HEK293 (cell line): ENCODE measurements at regions not wholly inside any gene's neighbourhood (a gene's known extent, or its start where the extent isn't known, plus 50 kb on each side); places are given as distances from the start of the nearest gene placed in this dataset.

Source experiments
- CTCF ChIA-PET: fragments of 350-600 bp; formaldehyde crosslinking; extraction: SDS; loops from one replicate; lab custom pipeline; 2021; ENCODE audit warnings: antibody characterized with exemption; lab: Yijun Ruan, JAX
- POLR2A ChIA-PET: fragments of 300-600 bp; formaldehyde crosslinking; extraction: SDS; loops from one replicate; lab custom pipeline; 2020; ENCODE audit warnings: antibody characterized with exemption, inconsistent platforms; lab: Yijun Ruan, JAX
- H3K27ac ChIP-seq: fragments of 200-500 bp; sonication (Bioruptor generic); 2 replicates; pipeline ENCODE4 v1.5.1; 2014; ENCODE audit warnings: low read depth, low read length, control low read depth, inconsistent platforms; ENCODE audit errors: extremely low read depth
- H3K36me3 ChIP-seq, 2 experiments: fragments of 200-500 bp in 1 of 2; sonication (Bioruptor generic) in 1 of 2; 1 replicate in 1 of 2; 2 replicates in 1 of 2; pipeline ENCODE4 v1.5.1; 2014 to 2017; ENCODE audit warnings: inconsistent platforms in 2 of 2, low read length in 2 of 2; ENCODE audit not compliant: control insufficient read depth in 2 of 2, insufficient read depth in 1 of 2
- H3K4me1 ChIP-seq: fragments of 200-500 bp; sonication (Bioruptor generic); 2 replicates; pipeline ENCODE4 v1.5.1; 2014; ENCODE audit warnings: mild to moderate bottlenecking, low read length, inconsistent platforms; ENCODE audit not compliant: control insufficient read depth, insufficient read depth
- H3K4me3 ChIP-seq: 2 replicates; pipeline ENCODE4 v1.5.1; 2011; ENCODE audit warnings: low read depth, mild to moderate bottlenecking, control low read depth, low read length, moderate library complexity
- H3K9me3 ChIP-seq: fragments of 200-500 bp; sonication (Bioruptor generic); 2 replicates; pipeline ENCODE4 v1.5.1; 2014; ENCODE audit warnings: low read depth, low read length, inconsistent platforms; ENCODE audit not compliant: control insufficient read depth, insufficient read depth
- FEZF1 ChIP-seq: fragments of 450-650 bp; formaldehyde crosslinking; IDR thresholded peaks from 2 replicates; pipeline ENCODE4 v1.5.1; 2016; ENCODE audit warnings: missing biosample characterization, missing genetic modification characterization
- PRDM10 ChIP-seq: fragments of 450-650 bp; formaldehyde crosslinking; IDR thresholded peaks from 2 replicates; pipeline ENCODE4 v1.5.1; 2016; ENCODE audit warnings: missing biosample characterization, missing genetic modification characterization
- SCRT2 ChIP-seq: fragments of 450-650 bp; formaldehyde crosslinking; IDR thresholded peaks from 2 replicates; pipeline ENCODE4 v1.5.1; 2016; ENCODE audit warnings: missing biosample characterization, missing genetic modification characterization
- TSHZ1 ChIP-seq: fragments of 450-650 bp; formaldehyde crosslinking; IDR thresholded peaks from 2 replicates; pipeline ENCODE4 v1.5.1; 2016; ENCODE audit warnings: missing biosample characterization, missing genetic modification characterization, borderline replicate concordance
- YY2 ChIP-seq: fragments of 450-650 bp; formaldehyde crosslinking; IDR thresholded peaks from 2 replicates; pipeline ENCODE4 v1.5.1; 2016; ENCODE audit warnings: missing biosample characterization, missing genetic modification characterization
- ZBTB44 ChIP-seq: fragments of 450-650 bp; IDR thresholded peaks from 2 replicates; pipeline ENCODE4 v1.5.1; 2018; ENCODE audit warnings: missing biosample characterization, mild to moderate bottlenecking, missing genetic modification characterization
- ZFP69B ChIP-seq: fragments of 450-650 bp; formaldehyde crosslinking; IDR thresholded peaks from 2 replicates; pipeline ENCODE4 v1.5.1; 2016; ENCODE audit warnings: missing biosample characterization, missing genetic modification characterization
- ZNF157 ChIP-seq: fragments of 450-650 bp; formaldehyde crosslinking; IDR thresholded peaks from 2 replicates; pipeline ENCODE4 v1.5.1; 2016; ENCODE audit warnings: missing biosample characterization, missing genetic modification characterization
- ZNF350 ChIP-seq: fragments of 450-650 bp; formaldehyde crosslinking; IDR thresholded peaks from 2 replicates; pipeline ENCODE4 v1.5.0; 2017; ENCODE audit warnings: missing biosample characterization, mild to moderate bottlenecking, missing genetic modification characterization
- ZNF394 ChIP-seq: fragments of 450-650 bp; formaldehyde crosslinking; IDR thresholded peaks from 2 replicates; pipeline ENCODE4 v1.5.1; 2016; ENCODE audit warnings: missing biosample characterization, missing genetic modification characterization, mild to moderate bottlenecking, moderate library complexity, borderline replicate concordance
- ZNF426 ChIP-seq: fragments of 450-650 bp; formaldehyde crosslinking; IDR thresholded peaks from 2 replicates; pipeline ENCODE4 v1.5.1; 2017; ENCODE audit warnings: missing biosample characterization, missing genetic modification characterization, mild to moderate bottlenecking, inconsistent platforms, moderate library complexity
- ZNF488 ChIP-seq: fragments of 450-650 bp; formaldehyde crosslinking; IDR thresholded peaks from 2 replicates; pipeline ENCODE4 v1.5.1; 2016; ENCODE audit warnings: missing biosample characterization, missing genetic modification characterization
- ZNF555 ChIP-seq: fragments of 450-650 bp; formaldehyde crosslinking; conservative IDR thresholded peaks from 2 replicates; pipeline ENCODE4 v1.5.1; 2017; ENCODE audit warnings: missing biosample characterization, mild to moderate bottlenecking, missing genetic modification characterization, inconsistent platforms
- ZNF600 ChIP-seq: fragments of 450-650 bp; formaldehyde crosslinking; IDR thresholded peaks from 2 replicates; pipeline ENCODE4 v1.5.1; 2016; ENCODE audit warnings: missing biosample characterization, missing genetic modification characterization
- ZNF629 ChIP-seq: fragments of 450-650 bp; formaldehyde crosslinking; IDR thresholded peaks from 2 replicates; pipeline ENCODE4 v1.5.1; 2017; ENCODE audit warnings: missing biosample characterization, missing genetic modification characterization
- ZSCAN16 ChIP-seq: fragments of 450-650 bp; formaldehyde crosslinking; IDR thresholded peaks from 2 replicates; pipeline ENCODE4 v1.5.1; 2016; ENCODE audit warnings: missing biosample characterization, missing genetic modification characterization
- ZSCAN18 ChIP-seq: fragments of 450-650 bp; formaldehyde crosslinking; IDR thresholded peaks from 2 replicates; pipeline ENCODE4 v1.5.1; 2016; ENCODE audit warnings: missing biosample characterization, missing genetic modification characterization

- CTCF ChIA-PET, result no interaction called here
Observed at GRCh38 chr14:54225457-54226060, 171.2 kb upstream of the CDKN3 start.

GRCh38 chr14:54226103-54226502, 170.7 kb upstream of the CDKN3 start:
- no peak overlapping the region for H3K4me3 ChIP-seq
- no peak for TF ChIP-seq ZNF555 (tag by site-specific recombination)
- no peak for TF ChIP-seq ZFP69B
- H3K36me3 ChIP-seq, result no peaks in the 10 kb centered on the region
- H3K4me1 ChIP-seq, result 0 out of 2 replicates have a peak, but pooled peaks cover 5% of the 10 kb centered on the region
- H3K27ac ChIP-seq, result no peak overlapping the region
- ChIA-PET POLR2A (no interaction called here), CTCF (no interaction called here)
- H3K9me3 ChIP-seq, result no peaks in the 10 kb centered on the region

More at GRCh38 chr14:54225457-54226060, 171.2 kb upstream of the CDKN3 start:
- Histone ChIP-seq H3K36me3 (no peaks in the 10 kb centered on the region), H3K4me3 (no peak overlapping the region), H3K9me3 (no peaks in the 10 kb centered on the region), H3K27ac (no peak overlapping the region), H3K4me1 (peaks cover 8% of the 10 kb centered on the region; the same call in 1 of the 2 replicates)
- POLR2A ChIA-PET, result no interaction called here
- TF ChIP-seq ZBTB44 (tag by site-specific recombination) (0 out of 2 replicates have a peak, but pooled peaks have one; percentile 46), ZNF350 (tag by site-specific recombination) (no peak)

- Histone ChIP-seq H3K4me3 (no peak overlapping the region), H3K36me3 (no peaks in the 10 kb centered on the region), H3K9me3 (no peaks in the 10 kb centered on the region), H3K27ac (no peak overlapping the region), H3K4me1 (0 out of 2 replicates have a peak, but pooled peaks cover 5% of the 10 kb centered on the region)
- ChIA-PET CTCF (no interaction called here), POLR2A (no interaction called here)
- no peak for TF ChIP-seq ZNF600 (tag by site-specific recombination)
- TF ChIP-seq YY2 (tag by site-specific recombination), result no peak
- TF ChIP-seq PRDM10 (tag by site-specific recombination), result no peak
- TF ChIP-seq ZNF394 (tag by site-specific recombination), result no peak
- TF ChIP-seq ZBTB44 (tag by site-specific recombination), result no peak
- TF ChIP-seq ZSCAN18, result no peak
- no peak for TF ChIP-seq ZNF426 (tag by site-specific recombination)
- TF ChIP-seq ZNF157 (tag by site-specific recombination), result no peak
- TF ChIP-seq TSHZ1 (tag by site-specific recombination), result no peak
- no peak for TF ChIP-seq FEZF1 (tag by site-specific recombination)
- TF ChIP-seq ZNF555 (tag by site-specific recombination), result no peak
- no peak for TF ChIP-seq SCRT2
- TF ChIP-seq ZNF629, result no peak
- no peak for TF ChIP-seq ZNF488
- TF ChIP-seq ZSCAN16 (tag by site-specific recombination), result no peak
Observed at GRCh38 chr14:54226558-54226957, 170.2 kb upstream of the CDKN3 start.
